Activated naive CD4-positive, alpha-beta T cell treated with anti-CD3 and anti-CD28 coated beads, Interleukin-2, amount 50 U/mL, for 24 hours (primary cell): ENCODE measurements at regions not wholly inside any gene's neighbourhood (a gene's known extent, or its start where the extent isn't known, plus 50 kb on each side); places are given as distances from the start of the nearest gene placed in this dataset.

Experiments
- H3K27ac Mint-ChIP-seq: one replicate; pipeline ENCODE4 v1.8.0; 2021; ENCODE audit warnings: mild to moderate bottlenecking, mixed read lengths
- H3K27me3 Mint-ChIP-seq: one replicate; pipeline ENCODE4 v1.8.0; 2021; ENCODE audit warnings: mixed read lengths
- H3K36me3 Mint-ChIP-seq: one replicate; pipeline ENCODE4 v1.8.0; 2021; ENCODE audit warnings: mixed read lengths
- H3K4me1 Mint-ChIP-seq: one replicate; pipeline ENCODE4 v1.8.0; 2021; ENCODE audit warnings: mixed read lengths
- H3K4me3 Mint-ChIP-seq: one replicate; pipeline ENCODE4 v1.8.0; 2021; ENCODE audit warnings: mild to moderate bottlenecking, mixed read lengths
- H3K9me3 Mint-ChIP-seq: one replicate; pipeline ENCODE4 v1.8.0; 2021; ENCODE audit warnings: mixed read lengths

- no peak overlapping the region for H3K27ac Mint-ChIP-seq
- H3K9me3 Mint-ChIP-seq = no peaks in the 10 kb centered on the region
- no peaks in the 10 kb centered on the region for H3K36me3 Mint-ChIP-seq
- H3K27me3 Mint-ChIP-seq = no peaks in the 10 kb centered on the region
- no peaks in the 10 kb centered on the region for H3K4me1 Mint-ChIP-seq
- no peak overlapping the region for H3K4me3 Mint-ChIP-seq
Observed at GRCh38 chr13:106696140-106696539, 128.2 kb upstream of the ARGLU1 start.

DNA sequence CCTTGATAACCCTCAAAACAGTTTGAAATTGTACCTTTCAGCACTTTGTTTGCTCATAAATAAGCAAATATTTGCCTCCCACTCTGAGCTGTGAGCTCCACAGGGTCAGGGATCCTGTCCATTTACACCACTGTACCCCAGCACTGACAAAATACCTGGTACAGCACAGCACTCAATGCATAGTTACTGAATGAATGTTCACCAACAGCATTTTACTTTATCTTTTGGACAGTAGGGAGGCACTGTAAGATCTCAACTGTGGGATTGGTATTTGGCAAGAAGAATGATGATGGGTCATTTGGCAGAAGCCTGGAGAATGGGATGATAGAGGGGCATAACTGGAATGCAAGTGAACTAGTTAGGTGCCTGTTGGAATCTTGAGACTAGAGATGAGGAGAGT is 127.2 kb upstream of the ARGLU1 start:
- no peaks in the 10 kb centered on the region for H3K4me1 Mint-ChIP-seq
- H3K27ac Mint-ChIP-seq = no peak overlapping the region
- H3K27me3 Mint-ChIP-seq = no peaks in the 10 kb centered on the region
- no peak overlapping the region for H3K4me3 Mint-ChIP-seq
- H3K9me3 Mint-ChIP-seq = no peaks in the 10 kb centered on the region
- H3K36me3 Mint-ChIP-seq = no peaks in the 10 kb centered on the region

DNA sequence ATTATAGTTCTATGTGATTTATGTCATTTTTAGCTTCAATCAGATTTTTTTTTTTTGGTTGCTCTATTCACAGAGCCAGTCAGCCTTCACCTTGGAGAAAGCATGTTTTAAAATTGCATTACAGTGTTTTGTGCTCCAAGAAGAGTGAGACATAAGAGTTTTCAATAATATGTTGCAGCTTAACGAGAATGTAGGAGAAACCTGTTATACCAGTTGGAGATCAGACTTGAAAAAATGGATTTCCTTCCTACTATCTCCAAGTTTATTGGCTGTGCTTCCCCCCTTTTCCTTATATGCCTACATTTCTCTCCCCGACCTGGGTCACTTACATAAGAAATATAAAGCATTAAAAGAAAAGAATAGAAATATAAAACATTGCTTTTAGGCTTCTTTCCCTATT is 123.9 kb upstream of the ARGLU1 start:
- no peaks in the 10 kb centered on the region for H3K36me3 Mint-ChIP-seq
- no peak overlapping the region for H3K27ac Mint-ChIP-seq
- H3K27me3 Mint-ChIP-seq = no peaks in the 10 kb centered on the region
- no peaks in the 10 kb centered on the region for H3K9me3 Mint-ChIP-seq
- no peaks in the 10 kb centered on the region for H3K4me1 Mint-ChIP-seq
- H3K4me3 Mint-ChIP-seq = no peak overlapping the region

- Mint-ChIP-seq H3K27ac (no peak overlapping the region), H3K27me3 (no peaks in the 10 kb centered on the region), H3K36me3 (no peaks in the 10 kb centered on the region), H3K9me3 (no peaks in the 10 kb centered on the region), H3K4me1 (no peaks in the 10 kb centered on the region), H3K4me3 (no peak overlapping the region)
Observed at GRCh38 chr13:106691341-106691740, 123.4 kb upstream of the ARGLU1 start.

DNA sequence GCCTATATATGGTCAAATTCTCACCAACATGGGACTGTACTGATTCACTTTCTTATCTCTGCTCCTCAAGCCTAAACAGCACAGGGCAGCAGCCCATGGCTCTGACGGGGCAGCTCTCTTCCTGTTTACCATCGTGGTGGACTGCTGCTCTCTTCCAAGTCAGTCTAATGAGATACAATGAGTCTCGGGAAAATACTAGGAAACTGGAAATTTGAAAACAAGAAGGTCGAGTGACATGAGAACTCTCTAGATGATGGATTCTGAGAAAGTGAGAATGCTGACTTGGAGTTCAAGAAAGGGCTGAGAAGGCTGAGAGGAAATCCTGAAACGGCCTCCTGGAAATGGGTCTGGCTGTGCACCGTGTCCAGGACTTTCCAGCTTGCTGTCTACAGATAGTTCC is 122.8 kb upstream of the ARGLU1 start:
- Mint-ChIP-seq H3K4me3 (no peak overlapping the region), H3K27me3 (no peaks in the 10 kb centered on the region), H3K36me3 (no peaks in the 10 kb centered on the region), H3K9me3 (no peaks in the 10 kb centered on the region), H3K27ac (no peak overlapping the region), H3K4me1 (no peaks in the 10 kb centered on the region)

DNA sequence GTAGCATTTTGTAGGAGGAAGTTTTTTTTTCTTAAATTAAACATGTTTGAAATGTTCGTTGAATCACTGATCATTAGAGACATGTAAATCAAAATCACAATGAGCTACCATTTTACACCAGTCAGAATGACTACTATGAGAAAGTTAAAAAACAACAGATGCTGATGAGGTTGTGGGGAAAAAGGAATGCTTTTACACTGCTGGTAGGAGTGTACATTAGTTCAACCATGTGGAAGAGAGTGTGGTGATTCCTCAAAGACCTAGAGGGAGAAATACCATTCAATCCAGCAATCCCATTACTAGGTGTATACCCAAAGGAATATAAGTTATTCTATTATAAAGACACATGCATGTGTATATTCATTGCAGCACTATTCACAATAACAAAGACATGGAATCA is 122.0 kb upstream of the ARGLU1 start:
- no peaks in the 10 kb centered on the region for H3K36me3 Mint-ChIP-seq
- no peaks in the 10 kb centered on the region for H3K4me1 Mint-ChIP-seq
- H3K4me3 Mint-ChIP-seq = no peak overlapping the region
- no peaks in the 10 kb centered on the region for H3K27me3 Mint-ChIP-seq
- H3K9me3 Mint-ChIP-seq = no peaks in the 10 kb centered on the region
- no peak overlapping the region for H3K27ac Mint-ChIP-seq

GRCh38 chr13:106688940-106689339 is 121.0 kb upstream of the ARGLU1 start:
- H3K36me3 Mint-ChIP-seq = no peaks in the 10 kb centered on the region
- no peaks in the 10 kb centered on the region for H3K9me3 Mint-ChIP-seq
- no peaks in the 10 kb centered on the region for H3K27me3 Mint-ChIP-seq
- no peak overlapping the region for H3K27ac Mint-ChIP-seq
- H3K4me3 Mint-ChIP-seq = no peak overlapping the region
- no peaks in the 10 kb centered on the region for H3K4me1 Mint-ChIP-seq

DNA sequence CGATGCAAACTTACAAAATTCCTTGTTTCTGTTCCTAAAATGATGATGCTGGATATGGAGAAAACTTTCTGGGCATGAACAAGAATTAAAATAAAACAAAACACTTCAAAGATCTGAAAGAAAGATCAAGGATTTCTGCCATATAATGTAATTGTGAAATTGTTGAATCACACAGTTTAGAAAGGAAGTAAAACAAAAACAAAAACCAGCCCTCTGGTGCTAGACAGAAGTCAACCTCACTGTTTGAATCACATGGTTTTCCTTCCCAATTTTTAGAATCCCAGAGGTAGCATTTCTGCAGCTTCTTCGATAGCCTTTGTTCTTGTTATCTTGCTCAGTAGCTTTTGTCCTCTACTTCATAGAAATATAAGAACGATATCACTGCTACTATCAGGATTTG is 118.2 kb upstream of the ARGLU1 start:
- H3K36me3 Mint-ChIP-seq = no peaks in the 10 kb centered on the region
- H3K9me3 Mint-ChIP-seq = no peaks in the 10 kb centered on the region
- H3K27ac Mint-ChIP-seq = no peak overlapping the region
- peaks cover 2% of the 10 kb centered on the region for H3K27me3 Mint-ChIP-seq
- H3K4me3 Mint-ChIP-seq = no peak overlapping the region
- H3K4me1 Mint-ChIP-seq = no peaks in the 10 kb centered on the region

GRCh38 chr13:106685143-106685542 is 117.2 kb upstream of the ARGLU1 start:
- Mint-ChIP-seq H3K4me3 (no peak overlapping the region), H3K36me3 (no peaks in the 10 kb centered on the region), H3K27ac (no peak overlapping the region), H3K27me3 (peaks cover 2% of the 10 kb centered on the region), H3K9me3 (no peaks in the 10 kb centered on the region), H3K4me1 (no peaks in the 10 kb centered on the region)

- no peaks in the 10 kb centered on the region for H3K9me3 Mint-ChIP-seq
Observed at GRCh38 chr13:106683918-106684317, 116.0 kb upstream of the ARGLU1 start.

DNA sequence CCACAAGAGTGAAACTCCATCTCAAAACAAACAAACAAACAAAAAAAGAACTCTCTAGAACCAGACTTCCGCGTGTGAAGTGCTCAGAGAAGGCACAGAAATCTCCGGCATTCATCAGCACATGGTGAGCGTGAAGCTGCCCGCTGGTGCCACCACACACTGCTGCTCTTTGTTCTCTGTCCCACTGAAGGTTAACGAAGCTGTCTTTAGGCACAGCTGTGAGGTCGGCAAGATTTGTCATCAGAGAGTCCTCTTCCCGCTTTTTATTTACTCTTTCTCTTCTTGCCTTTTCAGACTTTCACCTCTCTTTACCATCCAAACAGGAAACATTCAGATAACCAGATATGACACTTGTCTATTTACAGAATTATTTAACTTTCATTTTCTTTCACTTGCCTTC is 115.2 kb upstream of the ARGLU1 start:
- H3K27ac Mint-ChIP-seq = no peak overlapping the region
- H3K27me3 Mint-ChIP-seq = peaks cover 4% of the 10 kb centered on the region
- H3K9me3 Mint-ChIP-seq = no peaks in the 10 kb centered on the region
- no peaks in the 10 kb centered on the region for H3K4me1 Mint-ChIP-seq
- no peaks in the 10 kb centered on the region for H3K36me3 Mint-ChIP-seq
- no peak overlapping the region for H3K4me3 Mint-ChIP-seq

More at GRCh38 chr13:106683918-106684317, 116.0 kb upstream of the ARGLU1 start:
- Mint-ChIP-seq H3K27ac (no peak overlapping the region), H3K4me3 (no peak overlapping the region), H3K4me1 (no peaks in the 10 kb centered on the region), H3K27me3 (peaks cover 4% of the 10 kb centered on the region), H3K36me3 (no peaks in the 10 kb centered on the region)

DNA sequence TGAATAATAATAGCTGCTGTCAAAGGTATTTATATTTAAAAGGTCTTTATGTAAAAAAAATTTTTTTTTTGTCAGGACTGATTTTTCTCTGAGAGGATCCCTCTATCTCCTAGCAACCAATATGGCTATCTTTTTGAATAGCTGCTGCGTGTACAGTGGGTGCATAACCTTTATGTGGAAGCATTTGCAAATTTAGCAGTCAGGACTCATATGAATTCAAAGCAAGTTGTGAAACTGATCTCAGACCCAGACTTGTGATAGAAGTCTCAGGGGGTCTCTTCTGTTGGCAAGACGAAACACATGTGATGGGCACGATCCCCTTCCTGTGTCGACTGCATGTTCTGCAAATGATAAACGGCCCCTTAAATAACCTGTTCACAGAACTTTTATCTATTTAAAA is 114.1 kb upstream of the ARGLU1 start:
- Mint-ChIP-seq H3K4me3 (no peak overlapping the region), H3K27me3 (peaks cover 6% of the 10 kb centered on the region), H3K27ac (no peak overlapping the region), H3K36me3 (no peaks in the 10 kb centered on the region), H3K4me1 (no peaks in the 10 kb centered on the region), H3K9me3 (no peaks in the 10 kb centered on the region)

GRCh38 chr13:106681536-106681935 is 113.6 kb upstream of the ARGLU1 start:
- Mint-ChIP-seq H3K4me1 (no peaks in the 10 kb centered on the region), H3K27me3 (peaks cover 6% of the 10 kb centered on the region), H3K36me3 (no peaks in the 10 kb centered on the region), H3K9me3 (no peaks in the 10 kb centered on the region), H3K27ac (no peak overlapping the region), H3K4me3 (no peak overlapping the region)

- H3K4me3 Mint-ChIP-seq = no peak overlapping the region
Observed at GRCh38 chr13:106680796-106681472, 113.0 kb upstream of the ARGLU1 start.

GRCh38 chr13:106678646-106679418 is 110.9 kb upstream of the ARGLU1 start:
- Mint-ChIP-seq H3K9me3 (no peaks in the 10 kb centered on the region), H3K27ac (no peak overlapping the region), H3K4me1 (no peaks in the 10 kb centered on the region)

More at GRCh38 chr13:106680796-106681472, 113.0 kb upstream of the ARGLU1 start:
- no peaks in the 10 kb centered on the region for H3K9me3 Mint-ChIP-seq
- H3K27ac Mint-ChIP-seq = no peak overlapping the region
- no peaks in the 10 kb centered on the region for H3K4me1 Mint-ChIP-seq
- peaks cover 6% of the 10 kb centered on the region for H3K27me3 Mint-ChIP-seq
- no peaks in the 10 kb centered on the region for H3K36me3 Mint-ChIP-seq

DNA sequence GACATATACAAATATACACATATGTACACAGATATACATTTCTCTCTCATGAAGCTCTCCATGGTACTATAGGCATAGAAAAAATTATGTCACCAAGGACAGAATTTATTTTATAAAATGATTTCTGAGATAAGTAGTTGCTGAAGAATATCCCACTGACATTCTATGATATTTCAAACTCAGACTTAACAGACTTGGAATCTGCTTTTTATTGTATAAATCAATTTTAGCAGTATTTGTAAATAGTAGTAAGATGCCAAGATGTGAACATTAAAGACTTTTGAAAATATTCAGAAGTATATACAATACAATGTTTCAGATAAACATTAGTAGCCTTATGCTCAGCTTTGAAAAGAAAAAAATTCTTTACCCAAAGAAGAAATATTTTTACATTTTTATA is 107.4 kb upstream of the ARGLU1 start:
- Mint-ChIP-seq H3K4me1 (no peaks in the 10 kb centered on the region), H3K27me3 (peaks cover 7% of the 10 kb centered on the region), H3K36me3 (no peaks in the 10 kb centered on the region), H3K9me3 (no peaks in the 10 kb centered on the region), H3K4me3 (no peak overlapping the region), H3K27ac (no peak overlapping the region)

More at GRCh38 chr13:106678646-106679418, 110.9 kb upstream of the ARGLU1 start:
- Mint-ChIP-seq H3K27me3 (peaks cover 7% of the 10 kb centered on the region), H3K4me3 (no peak overlapping the region), H3K36me3 (no peaks in the 10 kb centered on the region)
